ENCODE measurements at regions not wholly inside any gene's neighbourhood (a gene's known extent, or its start where the extent isn't known, plus 50 kb on each side); places are given as distances from the start of the nearest gene placed in this dataset.

DNA sequence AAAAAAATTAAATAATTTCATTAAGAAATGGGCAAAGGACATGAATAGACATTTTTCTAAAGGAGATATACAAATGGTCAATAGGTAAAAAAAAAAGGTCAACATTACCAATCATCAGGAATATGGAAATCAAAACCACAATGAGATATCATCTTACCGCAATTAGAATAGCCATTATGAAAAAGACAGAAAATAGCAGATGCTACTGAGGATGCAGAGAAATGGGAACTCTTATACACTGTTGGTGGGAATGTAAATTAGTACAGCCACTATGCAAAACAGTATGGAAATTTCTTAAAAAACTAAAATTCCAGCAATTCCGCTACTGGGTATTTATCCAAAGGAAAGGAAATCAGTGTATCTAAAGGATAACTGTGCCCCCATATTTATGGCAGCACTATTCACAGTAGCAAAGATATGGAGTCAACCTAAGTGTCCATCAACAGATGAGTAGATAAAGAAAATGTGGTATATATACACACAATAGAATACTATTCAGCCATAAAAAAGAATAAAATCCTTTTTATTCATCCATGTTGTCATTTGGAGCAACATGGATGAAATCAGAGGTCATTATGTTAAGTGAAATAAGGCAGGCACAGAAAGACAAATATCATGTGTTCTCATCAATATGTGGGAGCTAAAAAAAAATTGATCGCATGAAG is 132.4 kb downstream of the RPL22L1 start (continued):
- TF ChIP-seq, protein P1, sequence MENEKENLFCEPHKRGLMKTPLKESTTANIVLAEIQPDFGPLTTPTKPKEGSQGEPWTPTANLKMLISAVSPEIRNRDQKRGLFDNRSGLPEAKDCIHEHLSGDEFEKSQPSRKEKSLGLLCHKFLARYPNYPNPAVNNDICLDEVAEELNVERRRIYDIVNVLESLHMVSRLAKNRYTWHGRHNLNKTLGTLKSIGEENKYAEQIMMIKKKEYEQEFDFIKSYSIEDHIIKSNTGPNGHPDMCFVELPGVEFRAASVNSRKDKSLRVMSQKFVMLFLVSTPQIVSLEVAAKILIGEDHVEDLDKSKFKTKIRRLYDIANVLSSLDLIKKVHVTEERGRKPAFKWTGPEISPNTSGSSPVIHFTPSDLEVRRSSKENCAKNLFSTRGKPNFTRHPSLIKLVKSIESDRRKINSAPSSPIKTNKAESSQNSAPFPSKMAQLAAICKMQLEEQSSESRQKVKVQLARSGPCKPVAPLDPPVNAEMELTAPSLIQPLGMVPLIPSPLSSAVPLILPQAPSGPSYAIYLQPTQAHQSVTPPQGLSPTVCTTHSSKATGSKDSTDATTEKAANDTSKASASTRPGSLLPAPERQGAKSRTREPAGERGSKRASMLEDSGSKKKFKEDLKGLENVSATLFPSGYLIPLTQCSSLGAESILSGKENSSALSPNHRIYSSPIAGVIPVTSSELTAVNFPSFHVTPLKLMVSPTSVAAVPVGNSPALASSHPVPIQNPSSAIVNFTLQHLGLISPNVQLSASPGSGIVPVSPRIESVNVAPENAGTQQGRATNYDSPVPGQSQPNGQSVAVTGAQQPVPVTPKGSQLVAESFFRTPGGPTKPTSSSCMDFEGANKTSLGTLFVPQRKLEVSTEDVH (IDR thresholded peaks at IDR 0.05; ENCODE audit: low read depth, partially characterized antibody) = no peak
- no peak for TF ChIP-seq HDGF (IDR thresholded peaks at IDR 0.05)
- TF ChIP-seq BCOR (IDR thresholded peaks at IDR 0.05) = 0 out of 2 replicates have a peak, but pooled peaks have one; percentile 9

DNA sequence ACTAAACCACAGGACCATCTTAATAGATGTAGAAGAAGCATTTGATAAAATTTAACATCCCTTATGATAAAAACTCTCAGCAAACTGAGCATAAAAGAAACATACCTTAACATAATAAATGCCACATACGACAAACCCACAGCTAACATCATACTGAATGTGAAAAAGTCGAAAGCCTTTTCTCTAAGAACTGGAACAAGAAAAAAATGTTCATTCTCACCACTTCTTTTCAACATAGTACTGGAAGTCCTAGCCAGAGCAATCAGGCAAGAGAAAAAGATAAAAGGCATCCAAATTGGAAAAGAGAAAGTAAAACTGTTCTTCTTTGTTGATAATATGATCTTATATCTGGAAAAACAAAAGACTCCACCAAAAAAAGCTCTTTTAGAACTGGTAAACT is 134.2 kb downstream of the RPL22L1 start:
- Histone ChIP-seq H3K4me2 (ENCODE audit: insufficient read depth, low read length) (no peak overlapping the region), H3K9me3 (replicated peaks; ENCODE audit: control insufficient read depth, insufficient read depth, low read depth, low read length) (no peaks in the 10 kb centered on the region), H3K9ac (ENCODE audit: insufficient read depth in 1 of 2, low read depth in 2 of 2, low read length in 2 of 2) (no peak overlapping the region), H3K79me2 (ENCODE audit: control insufficient read depth, insufficient read depth, low read length) (no peaks in the 10 kb centered on the region), H3K27me3 (ENCODE audit: control insufficient read depth in 2 of 2, insufficient read depth in 2 of 2, low read length in 2 of 2) (no peaks in the 10 kb centered on the region), H4K20me1 (replicated peaks; ENCODE audit: control insufficient read depth, insufficient read depth, low read length) (no peaks in the 10 kb centered on the region), H3K36me3 (ENCODE audit: control insufficient read depth, insufficient read depth, low read length) (no peaks in the 10 kb centered on the region), H3K9me1 (ENCODE audit: control insufficient read depth, insufficient read depth, low read length) (no peaks in the 10 kb centered on the region), H2AFZ (ENCODE audit: low read depth, low read length) (peak overlapping the region; percentile 58), H3K4me3 (no peak overlapping the region), H3K4me1 (replicated peaks in 1 of 2; ENCODE audit: control insufficient read depth in 2 of 2, insufficient read depth in 2 of 2, low read length in 2 of 2) (peaks cover 0 to 17% of the 10 kb centered on the region in 2 experiments; a peak in 3 of 5 replicates), H3K27ac (ENCODE audit: extremely low read depth, low read depth, low read length) (no peak overlapping the region)
- intact Hi-C loops (cut with micrococcal nuclease) (no loop called here), in situ Hi-C loops (cut with MboI) (no loop called here)
- ChIA-PET CTCF (ENCODE audit: low intra/inter-chr PET ratio) (no interaction called here), POLR2A (interaction anchor here (2.0 kb wide), 1 partner anchor 10 kb away, joined by 4 read pairs; no protein-coding TSS in a partner anchor)
- ATAC-seq (no peak), DNase-seq (ENCODE audit: extremely low read depth in 1 of 4, low spot score in 3 of 4) (no peak), FAIRE-seq (no peak)
- BruUV-seq (replicated peaks) = no TSS peak
- TF ChIP-seq, protein P2, sequence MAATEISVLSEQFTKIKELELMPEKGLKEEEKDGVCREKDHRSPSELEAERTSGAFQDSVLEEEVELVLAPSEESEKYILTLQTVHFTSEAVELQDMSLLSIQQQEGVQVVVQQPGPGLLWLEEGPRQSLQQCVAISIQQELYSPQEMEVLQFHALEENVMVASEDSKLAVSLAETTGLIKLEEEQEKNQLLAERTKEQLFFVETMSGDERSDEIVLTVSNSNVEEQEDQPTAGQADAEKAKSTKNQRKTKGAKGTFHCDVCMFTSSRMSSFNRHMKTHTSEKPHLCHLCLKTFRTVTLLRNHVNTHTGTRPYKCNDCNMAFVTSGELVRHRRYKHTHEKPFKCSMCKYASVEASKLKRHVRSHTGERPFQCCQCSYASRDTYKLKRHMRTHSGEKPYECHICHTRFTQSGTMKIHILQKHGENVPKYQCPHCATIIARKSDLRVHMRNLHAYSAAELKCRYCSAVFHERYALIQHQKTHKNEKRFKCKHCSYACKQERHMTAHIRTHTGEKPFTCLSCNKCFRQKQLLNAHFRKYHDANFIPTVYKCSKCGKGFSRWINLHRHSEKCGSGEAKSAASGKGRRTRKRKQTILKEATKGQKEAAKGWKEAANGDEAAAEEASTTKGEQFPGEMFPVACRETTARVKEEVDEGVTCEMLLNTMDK (IDR thresholded peaks at IDR 0.05; ENCODE audit: borderline replicate concordance, insufficient read depth, low read depth, low read length, poor library complexity, severe bottlenecking) = no peak
- TF ChIP-seq ZNF354B (CRISPR knock-in tag; IDR thresholded peaks at IDR 0.05) = no peak
- WGBS (ENCODE audit: insufficient coverage, low coverage, missing lambda C conversion rate) = 57% methylated on average over 2 of the region's 2 CpGs

Measured in K562 (cell line).